GM12878 (cell line): ENCODE measurements at regions not wholly inside any gene's neighbourhood (a gene's known extent, or its start where the extent isn't known, plus 50 kb on each side); places are given as distances from the start of the nearest gene placed in this dataset.

ENCODE experiments used
- ATAC-seq: fragments of 200-7000 bp; cut with Tn5 transposase; 3 replicates; pipeline ENCODE4 v1.9.1; 2020; ENCODE audit warnings: mild to moderate bottlenecking, moderate library complexity
- BruUV-seq: library from RNA; stranded (reverse); fragments of 400-500 nt; replicated peaks from 2 replicates; lab custom pipeline; 2021; lab: Mats Ljungman, UMichigan
- CTCF ChIA-PET: fragments of 300-600 bp; sonication (Branson Sonifier 250); formaldehyde crosslinking; extraction: SDS; loops from one replicate; lab custom pipeline; 2021; ENCODE audit warnings: inconsistent platforms; lab: Yijun Ruan, JAX
- POLR2A ChIA-PET: fragments of 350-600 bp; formaldehyde crosslinking; extraction: SDS; loops from one replicate; lab custom pipeline; 2021; ENCODE audit warnings: inconsistent platforms; lab: Charles Lee
- RAD21 ChIA-PET: fragments of 300-600 bp; sonication (Branson Sonifier 250); formaldehyde crosslinking; loops from one replicate; lab custom pipeline; 2023; ENCODE audit warnings: antibody characterized with exemption; ENCODE audit not compliant: unreplicated experiment; lab: Charles Lee
- SMC1A ChIA-PET: fragments of 300-600 bp; sonication (Branson Sonifier 250); formaldehyde crosslinking; loops from one replicate; lab custom pipeline; 2023; ENCODE audit not compliant: unreplicated experiment, uncharacterized antibody; lab: Charles Lee
- DNase-seq: peaks from one replicate; pipeline ENCODE4 v3.0.0-alpha.2; 2011; ENCODE audit warnings: low read depth, low spot score
- FAIRE-seq: peaks from 3 replicates; lab custom pipeline; 2011; peaks lifted over from hg19 to GRCh38; lab: Jason Lieb, UNC
- H2AFZ ChIP-seq: 2 replicates; pipeline ENCODE4 v1.6.0; 2011; ENCODE audit warnings: low read depth, low read length, control low read depth; ENCODE audit not compliant: control insufficient read depth
- H3K27ac ChIP-seq: 2 replicates; pipeline ENCODE4 v1.5.1; 2011; ENCODE audit warnings: control low read depth; ENCODE audit not compliant: control insufficient read depth, insufficient read depth
- H3K27me3 ChIP-seq, 2 experiments: replicated peaks in 1 of 2; 2 replicates each; pipeline versions ENCODE4 v1.6.0 to v1.6.1; 2011; ENCODE audit warnings: low read length in 1 of 2; ENCODE audit not compliant: control insufficient read depth in 2 of 2, insufficient read depth in 2 of 2
- H3K36me3 ChIP-seq, 2 experiments: 2 replicates each; pipeline ENCODE4 v1.5.1; 2011; ENCODE audit warnings: low read length in 1 of 2; ENCODE audit not compliant: control insufficient read depth in 2 of 2, insufficient read depth in 2 of 2
- H3K4me1 ChIP-seq: 2 replicates; pipeline ENCODE4 v1.6.1; 2011; ENCODE audit warnings: mild to moderate bottlenecking, low read length, moderate library complexity, mixed read lengths; ENCODE audit not compliant: control insufficient read depth, insufficient read depth
- H3K4me2 ChIP-seq: 2 replicates; pipeline ENCODE4 v1.6.0; 2011; ENCODE audit warnings: control low read depth; ENCODE audit not compliant: control insufficient read depth, insufficient read depth
- H3K4me3 ChIP-seq: fragments of 200-600 bp; sonication (generic); 2 replicates; pipeline ENCODE4 v1.5.1; 2016
- H3K79me2 ChIP-seq: 2 replicates; pipeline ENCODE4 v1.6.0; 2011; ENCODE audit warnings: low read length; ENCODE audit not compliant: control insufficient read depth, insufficient read depth
- H3K9ac ChIP-seq: 2 replicates; pipeline ENCODE4 v1.8.0; 2011; ENCODE audit warnings: low read length, control low read depth, mixed read lengths; ENCODE audit not compliant: control insufficient read depth, insufficient read depth
- H3K9me3 ChIP-seq: replicated peaks from 3 replicates; pipeline ENCODE4 v1.5.1; 2011; ENCODE audit warnings: mild to moderate bottlenecking, low read length; ENCODE audit not compliant: control insufficient read depth, insufficient read depth
- H4K20me1 ChIP-seq: 2 replicates; pipeline ENCODE4 v1.6.0; 2011; ENCODE audit not compliant: control insufficient read depth, insufficient read depth
- BCL11A ChIP-seq: IDR thresholded peaks from 2 replicates; pipeline ENCODE4 v1.6.1; 2011; ENCODE audit warnings: low read depth, low read length
- DPF2 ChIP-seq: fragments of 450-650 bp; IDR thresholded peaks from 2 replicates; pipeline ENCODE4 v1.6.1; 2017; ENCODE audit warnings: mild to moderate bottlenecking
- EP300 ChIP-seq, 2 experiments: fragments of 150-350 bp in 1 of 2; IDR thresholded peaks; 2 replicates each; pipeline ENCODE4 v1.6.1; 2011 to 2012; ENCODE audit warnings: low read depth in 2 of 2, low read length in 2 of 2, borderline replicate concordance in 1 of 2, improper control_type of control experiment in 1 of 2, inconsistent platforms in 1 of 2; ENCODE audit not compliant: control insufficient read depth in 1 of 2
- FOS ChIP-seq: IDR thresholded peaks from 3 replicates; pipeline ENCODE4 v1.6.1; 2011; ENCODE audit warnings: borderline replicate concordance; ENCODE audit not compliant: insufficient read length; ENCODE audit errors: extremely low read depth
- GATAD2B ChIP-seq: fragments of 450-650 bp; conservative IDR thresholded peaks from 2 replicates; pipeline ENCODE4 v1.6.1; 2017; ENCODE audit warnings: low read depth, mild to moderate bottlenecking, moderate library complexity
- KLF5 ChIP-seq: fragments of 450-650 bp; IDR thresholded peaks from 2 replicates; pipeline ENCODE4 v1.6.1; 2014; ENCODE audit warnings: mild to moderate bottlenecking; ENCODE audit not compliant: partially characterized antibody
- MEF2B ChIP-seq: fragments of 450-650 bp; IDR thresholded peaks from 2 replicates; pipeline ENCODE4 v1.6.1; 2018; ENCODE audit warnings: mild to moderate bottlenecking, moderate library complexity; ENCODE audit not compliant: partially characterized antibody, poor library complexity, severe bottlenecking
- MXI1 ChIP-seq: fragments of 150-350 bp; IDR thresholded peaks from 2 replicates; pipeline ENCODE4 v1.6.1; 2011; ENCODE audit warnings: low read depth, mild to moderate bottlenecking, inconsistent platforms, low read length, improper control_type of control experiment
- NR2C2 ChIP-seq: IDR thresholded peaks from 2 replicates; pipeline ENCODE4 v1.6.1; 2011; ENCODE audit warnings: borderline replicate concordance, low read depth; ENCODE audit not compliant: control insufficient read depth, insufficient read length
- SMAD1 ChIP-seq: fragments of 450-650 bp; IDR thresholded peaks from 2 replicates; pipeline ENCODE4 v1.6.1; 2018; ENCODE audit warnings: mild to moderate bottlenecking, low read depth; ENCODE audit not compliant: partially characterized antibody
- ZBED1 ChIP-seq: IDR thresholded peaks from 2 replicates; pipeline ENCODE4 v1.6.1; 2016; ENCODE audit warnings: borderline replicate concordance
- ZNF207 ChIP-seq: fragments of 450-650 bp; IDR thresholded peaks from 2 replicates; pipeline ENCODE4 v1.6.1; 2014; ENCODE audit warnings: antibody characterized with exemption, mild to moderate bottlenecking, borderline replicate concordance
- ZNF384 ChIP-seq: IDR thresholded peaks from 2 replicates; pipeline ENCODE4 v1.6.1; 2012; ENCODE audit warnings: low read depth, mild to moderate bottlenecking, low read length, improper control_type of control experiment, borderline replicate concordance
- WGBS: methylation state at CpG from one replicate; pipeline ENCODE4 v1.1.6; 2016; ENCODE audit warnings: low lambda C conversion rate; ENCODE audit not compliant: insufficient replicate concordance, insufficient coverage; ENCODE audit errors: missing lambda C conversion rate; 5-methylcytosine and 5-hydroxymethylcytosine counted together
- in situ Hi-C: fragments of 300-500 bp; cut with MboI; formaldehyde crosslinking; loops from 9 replicates; pipeline ENCODE4 v1.14.3; 2018; ENCODE audit warnings: mixed read lengths
- intact Hi-C: fragments of 100-400 bp; cut with micrococcal nuclease; formaldehyde crosslinking; loops from one replicate; pipeline ENCODE4 v1.14.2; 2022; ENCODE audit not compliant: unreplicated experiment
- TF ChIP-seq, protein P1 (sequence below): fragments of 450-650 bp; formaldehyde crosslinking; IDR thresholded peaks from 2 replicates; pipeline ENCODE4 v1.4.0; 2020; ENCODE audit warnings: mild to moderate bottlenecking, moderate library complexity
- TF ChIP-seq, protein P2 (sequence below): fragments of 450-650 bp; IDR thresholded peaks from 2 replicates; pipeline ENCODE4 v1.6.1; 2018; ENCODE audit warnings: borderline replicate concordance, mild to moderate bottlenecking; ENCODE audit not compliant: partially characterized antibody
- TF ChIP-seq, protein P3 (sequence below): IDR thresholded peaks from 2 replicates; pipeline ENCODE4 v1.6.1; 2012; ENCODE audit warnings: low read depth, low read length, improper control_type of control experiment

DNA sequence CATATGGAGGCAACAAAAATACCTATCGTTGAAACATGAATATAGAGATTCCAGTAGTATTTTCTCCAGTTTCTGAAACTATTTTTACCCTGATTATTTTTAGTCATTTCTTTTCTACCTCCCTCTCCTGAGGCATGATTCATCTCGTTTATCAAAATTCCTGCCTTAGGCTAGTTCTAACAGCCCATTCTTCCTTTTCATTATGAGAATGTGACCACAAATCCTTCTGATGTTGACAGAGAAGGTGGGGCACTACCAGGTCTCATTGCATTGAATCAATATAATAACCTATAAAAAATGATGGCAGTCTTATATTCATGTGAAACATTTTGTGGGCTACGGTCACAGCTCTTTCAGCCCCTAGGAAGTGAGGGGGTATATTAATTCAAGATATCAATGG is 406.5 kb upstream of the UBE2E3 start:
- intact Hi-C loops (no loop called here), in situ Hi-C loops (no loop called here)
- no peak for DNase-seq
- H3K4me1 ChIP-seq: no peaks in the 10 kb centered on the region
- no TSS peak for BruUV-seq
- no peaks in the 10 kb centered on the region for H3K36me3 ChIP-seq
- no peak for ATAC-seq
- H2AFZ ChIP-seq: no peak overlapping the region
- no peak for TF ChIP-seq MEF2B
- TF ChIP-seq MXI1: no peak
- no peak for TF ChIP-seq ZNF384
- TF ChIP-seq SMAD1: no peak
- no peak for TF ChIP-seq FOS
- TF ChIP-seq GATAD2B: no peak
- TF ChIP-seq DPF2: no peak
- no peak for TF ChIP-seq EP300 (IDR thresholded peaks at IDR 0.05; ENCODE audit: borderline replicate concordance in 1 of 2, control insufficient read depth in 1 of 2, low read depth in 2 of 2, low read length in 2 of 2)
- TF ChIP-seq ZNF207: no peak
- no peak for TF ChIP-seq KLF5
- no peak for TF ChIP-seq BCL11A
- TF ChIP-seq, protein P1, sequence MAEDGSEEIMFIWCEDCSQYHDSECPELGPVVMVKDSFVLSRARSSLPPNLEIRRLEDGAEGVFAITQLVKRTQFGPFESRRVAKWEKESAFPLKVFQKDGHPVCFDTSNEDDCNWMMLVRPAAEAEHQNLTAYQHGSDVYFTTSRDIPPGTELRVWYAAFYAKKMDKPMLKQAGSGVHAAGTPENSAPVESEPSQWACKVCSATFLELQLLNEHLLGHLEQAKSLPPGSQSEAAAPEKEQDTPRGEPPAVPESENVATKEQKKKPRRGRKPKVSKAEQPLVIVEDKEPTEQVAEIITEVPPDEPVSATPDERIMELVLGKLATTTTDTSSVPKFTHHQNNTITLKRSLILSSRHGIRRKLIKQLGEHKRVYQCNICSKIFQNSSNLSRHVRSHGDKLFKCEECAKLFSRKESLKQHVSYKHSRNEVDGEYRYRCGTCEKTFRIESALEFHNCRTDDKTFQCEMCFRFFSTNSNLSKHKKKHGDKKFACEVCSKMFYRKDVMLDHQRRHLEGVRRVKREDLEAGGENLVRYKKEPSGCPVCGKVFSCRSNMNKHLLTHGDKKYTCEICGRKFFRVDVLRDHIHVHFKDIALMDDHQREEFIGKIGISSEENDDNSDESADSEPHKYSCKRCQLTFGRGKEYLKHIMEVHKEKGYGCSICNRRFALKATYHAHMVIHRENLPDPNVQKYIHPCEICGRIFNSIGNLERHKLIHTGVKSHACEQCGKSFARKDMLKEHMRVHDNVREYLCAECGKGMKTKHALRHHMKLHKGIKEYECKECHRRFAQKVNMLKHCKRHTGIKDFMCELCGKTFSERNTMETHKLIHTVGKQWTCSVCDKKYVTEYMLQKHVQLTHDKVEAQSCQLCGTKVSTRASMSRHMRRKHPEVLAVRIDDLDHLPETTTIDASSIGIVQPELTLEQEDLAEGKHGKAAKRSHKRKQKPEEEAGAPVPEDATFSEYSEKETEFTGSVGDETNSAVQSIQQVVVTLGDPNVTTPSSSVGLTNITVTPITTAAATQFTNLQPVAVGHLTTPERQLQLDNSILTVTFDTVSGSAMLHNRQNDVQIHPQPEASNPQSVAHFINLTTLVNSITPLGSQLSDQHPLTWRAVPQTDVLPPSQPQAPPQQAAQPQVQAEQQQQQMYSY (CRISPR knock-in tag): no peak
- no peak for TF ChIP-seq ZBED1
- TF ChIP-seq NR2C2: no peak
- TF ChIP-seq, protein P2, sequence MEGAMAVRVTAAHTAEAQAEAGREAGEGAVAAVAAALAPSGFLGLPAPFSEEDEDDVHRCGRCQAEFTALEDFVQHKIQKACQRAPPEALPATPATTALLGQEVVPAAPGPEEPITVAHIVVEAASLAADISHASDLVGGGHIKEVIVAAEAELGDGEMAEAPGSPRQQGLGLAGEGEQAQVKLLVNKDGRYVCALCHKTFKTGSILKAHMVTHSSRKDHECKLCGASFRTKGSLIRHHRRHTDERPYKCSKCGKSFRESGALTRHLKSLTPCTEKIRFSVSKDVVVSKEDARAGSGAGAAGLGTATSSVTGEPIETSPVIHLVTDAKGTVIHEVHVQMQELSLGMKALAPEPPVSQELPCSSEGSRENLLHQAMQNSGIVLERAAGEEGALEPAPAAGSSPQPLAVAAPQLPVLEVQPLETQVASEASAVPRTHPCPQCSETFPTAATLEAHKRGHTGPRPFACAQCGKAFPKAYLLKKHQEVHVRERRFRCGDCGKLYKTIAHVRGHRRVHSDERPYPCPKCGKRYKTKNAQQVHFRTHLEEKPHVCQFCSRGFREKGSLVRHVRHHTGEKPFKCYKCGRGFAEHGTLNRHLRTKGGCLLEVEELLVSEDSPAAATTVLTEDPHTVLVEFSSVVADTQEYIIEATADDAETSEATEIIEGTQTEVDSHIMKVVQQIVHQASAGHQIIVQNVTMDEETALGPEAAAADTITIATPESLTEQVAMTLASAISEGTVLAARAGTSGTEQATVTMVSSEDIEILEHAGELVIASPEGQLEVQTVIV: no peak
- TF ChIP-seq, protein P3, sequence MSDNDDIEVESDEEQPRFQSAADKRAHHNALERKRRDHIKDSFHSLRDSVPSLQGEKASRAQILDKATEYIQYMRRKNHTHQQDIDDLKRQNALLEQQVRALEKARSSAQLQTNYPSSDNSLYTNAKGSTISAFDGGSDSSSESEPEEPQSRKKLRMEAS: no peak
- H3K4me2 ChIP-seq: no peak overlapping the region
- ChIA-PET POLR2A (no interaction called here), SMC1A (no interaction called here), CTCF (interaction anchor here (0.6 kb wide), 1 partner anchor 485 kb away, joined by 3 read pairs; no protein-coding TSS in a partner anchor), RAD21 (no interaction called here)
- WGBS: 30% methylated on average over 3 of the region's 3 CpGs
- no peak for FAIRE-seq
- no peak overlapping the region for H3K27ac ChIP-seq
- H3K4me3 ChIP-seq: no peak overlapping the region
- H3K27me3 ChIP-seq: no peaks in the 10 kb centered on the region
- H3K79me2 ChIP-seq: no peaks in the 10 kb centered on the region
- H3K9ac ChIP-seq: no peak overlapping the region
- H3K9me3 ChIP-seq: no peaks in the 10 kb centered on the region
- H4K20me1 ChIP-seq: no peaks in the 10 kb centered on the region
